Keratinocyte (primary cell): ENCODE measurements at regions not wholly inside any gene's neighbourhood (a gene's known extent, or its start where the extent isn't known, plus 50 kb on each side); places are given as distances from the start of the nearest gene placed in this dataset.

Source experiments
- CTCF ChIP-seq, 3 experiments: IDR thresholded peaks in 1 of 3; conservative IDR thresholded peaks in 1 of 3; optimal IDR thresholded peaks in 1 of 3; 2 replicates in 2 of 3; 3 replicates in 1 of 3; pipeline versions ENCODE3 to v1.5.1; 2011; ENCODE audit warnings: low read length in 3 of 3, mild to moderate bottlenecking in 3 of 3, moderate library complexity in 2 of 3, control low read depth in 1 of 3, inconsistent platforms in 1 of 3; ENCODE audit not compliant: insufficient read depth in 2 of 3; ENCODE audit errors: extremely low read depth in 1 of 3
- EZH2 ChIP-seq: IDR thresholded peaks from one replicate; pipeline ENCODE4 v1.6.1; 2012; ENCODE audit warnings: inconsistent platforms, mild to moderate bottlenecking, low read length, moderate library complexity

- TF ChIP-seq CTCF (optimal IDR thresholded peaks at IDR 0.05 in 1 of 3, IDR thresholded peaks at IDR 0.05 in 1 of 3, conservative IDR thresholded peaks at IDR 0.05 in 1 of 3; ENCODE audit: extremely low read depth in 1 of 3, insufficient read depth in 2 of 3, low read length in 3 of 3) (no peak), EZH2 (no peak)
Observed at GRCh38 chr5:82447913-82448312, 169.8 kb upstream of the RPS23 start.
